Caki2 (cell line): ENCODE measurements at regions not wholly inside any gene's neighbourhood (a gene's known extent, or its start where the extent isn't known, plus 50 kb on each side); places are given as distances from the start of the nearest gene placed in this dataset.

Experiments
- DNase-seq: peaks from one replicate; pipeline ENCODE4 v3.0.0-alpha.2; 2015; ENCODE audit warnings: low read depth
- in situ Hi-C: cut with HindIII; loops from 2 replicates; pipeline ENCODE4 v1.10.0; 2016; ENCODE audit warnings: low sequenced_read_pairs, low pct_unique_long_range_greater_than_20kb, mixed read lengths

- no peak for DNase-seq
- in situ Hi-C loops: no loop called here
Observed at GRCh38 chr6:16078064-16078463, 50.8 kb upstream of the MYLIP start.

GRCh38 chr6:16069671-16070070 lies 59.2 kb upstream of the MYLIP start:
- in situ Hi-C loops: no loop called here
- DNase-seq: no peak

GRCh38 chr6:16069222-16069621 lies 59.7 kb upstream of the MYLIP start:
- in situ Hi-C loops: no loop called here
- no peak for DNase-seq

- DNase-seq: no peak
- in situ Hi-C loops: no loop called here
Observed at GRCh38 chr6:16067568-16067967, 61.3 kb upstream of the MYLIP start.

- no peak for DNase-seq
- in situ Hi-C loops: no loop called here
Observed at GRCh38 chr6:16064671-16065072, 64.2 kb upstream of the MYLIP start.

- in situ Hi-C loops: no loop called here
- DNase-seq: no peak
Observed at GRCh38 chr6:16063580-16063979, 65.3 kb upstream of the MYLIP start.

GRCh38 chr6:16061818-16062217 lies 67.1 kb upstream of the MYLIP start:
- no peak for DNase-seq
- in situ Hi-C loops: no loop called here

GRCh38 chr6:16060039-16060438 lies 68.8 kb upstream of the MYLIP start:
- no peak for DNase-seq
- in situ Hi-C loops: no loop called here

- no peak for DNase-seq
- in situ Hi-C loops: no loop called here
Observed at GRCh38 chr6:16059496-16059895, 69.4 kb upstream of the MYLIP start.

- DNase-seq: no peak
- in situ Hi-C loops: no loop called here
Observed at GRCh38 chr6:16058929-16059345, 69.9 kb upstream of the MYLIP start.

- in situ Hi-C loops: no loop called here
- DNase-seq: no peak
Observed at GRCh38 chr6:16058201-16058928, 70.5 kb upstream of the MYLIP start.

GRCh38 chr6:16057446-16057845 lies 71.4 kb upstream of the MYLIP start:
- in situ Hi-C loops: no loop called here
- no peak for DNase-seq

- in situ Hi-C loops: no loop called here
Observed at GRCh38 chr6:16056263-16056870, 72.5 kb upstream of the MYLIP start.

GRCh38 chr6:16055852-16056251 lies 73.0 kb upstream of the MYLIP start:
- in situ Hi-C loops: no loop called here
- DNase-seq: no peak

More at GRCh38 chr6:16056263-16056870, 72.5 kb upstream of the MYLIP start:
- no peak for DNase-seq

GRCh38 chr6:16049168-16049567 lies 79.7 kb upstream of the MYLIP start:
- no peak for DNase-seq
- in situ Hi-C loops: no loop called here

GRCh38 chr6:16048221-16048620 lies 80.7 kb upstream of the MYLIP start:
- in situ Hi-C loops: no loop called here
- DNase-seq: no peak

- no peak for DNase-seq
- in situ Hi-C loops: no loop called here
Observed at GRCh38 chr6:16047435-16047990, 81.4 kb upstream of the MYLIP start.

GRCh38 chr6:16045238-16045637 lies 83.6 kb upstream of the MYLIP start:
- in situ Hi-C loops: no loop called here
- DNase-seq: no peak

- in situ Hi-C loops: no loop called here
- DNase-seq: no peak
Observed at GRCh38 chr6:16044211-16044643, 84.7 kb upstream of the MYLIP start.
